ENCODE measurements at regions not wholly inside any gene's neighbourhood (a gene's known extent, or its start where the extent isn't known, plus 50 kb on each side); places are given as distances from the start of the nearest gene placed in this dataset.
"Not testable (repeated sequence)": the region's sequence is repeated elsewhere in the genome, so short reads cannot be mapped to it uniquely, and the experiment has no call there.

GRCh38 chr4:104549736-104550135, 55.0 kb upstream of the CXXC4 start:
- no peak for DNase-seq (ENCODE audit: low spot score)

GRCh38 chr4:104559502-104559901, 64.8 kb upstream of the CXXC4 start:
- DNase-seq (ENCODE audit: low spot score), result no peak

GRCh38 chr4:104571341-104571740, 76.6 kb upstream of the CXXC4 start:
- DNase-seq (ENCODE audit: low spot score), result no peak

- no peak for DNase-seq (ENCODE audit: low spot score)
Measured at GRCh38 chr4:104574371-104574770, 79.7 kb upstream of the CXXC4 start.

- no peak for DNase-seq (ENCODE audit: low spot score)
Measured at GRCh38 chr4:104575278-104575677, 80.6 kb upstream of the CXXC4 start.

GRCh38 chr4:104577405-104577804, 82.7 kb upstream of the CXXC4 start:
- DNase-seq (ENCODE audit: low spot score), result no peak

GRCh38 chr4:104581476-104581875, 86.8 kb upstream of the CXXC4 start:
- not testable (repeated sequence) for DNase-seq (ENCODE audit: low spot score)

- not testable (repeated sequence) for DNase-seq (ENCODE audit: low spot score)
Measured at GRCh38 chr4:104582056-104582455, 87.4 kb upstream of the CXXC4 start.

GRCh38 chr4:104589264-104589868, 94.7 kb upstream of the CXXC4 start:
- DNase-seq (ENCODE audit: low spot score), result no peak

GRCh38 chr4:104591510-104591911, 96.8 kb upstream of the CXXC4 start:
- DNase-seq (ENCODE audit: low spot score), result no peak

GRCh38 chr4:104592183-104592582, 97.5 kb upstream of the CXXC4 start:
- no peak for DNase-seq (ENCODE audit: low spot score)

- DNase-seq (ENCODE audit: low spot score), result no peak
Measured at GRCh38 chr4:104593019-104593418, 98.3 kb upstream of the CXXC4 start.

- DNase-seq (ENCODE audit: low spot score), result no peak
Measured at GRCh38 chr4:104596189-104596588, 101.5 kb upstream of the CXXC4 start.

GRCh38 chr4:104615496-104615895, 120.8 kb upstream of the CXXC4 start:
- DNase-seq (ENCODE audit: low spot score), result no peak

- DNase-seq (ENCODE audit: low spot score), result no peak
Measured at GRCh38 chr4:104615926-104616325, 121.2 kb upstream of the CXXC4 start.

- DNase-seq (ENCODE audit: low spot score), result no peak
Measured at GRCh38 chr4:104616401-104616820, 121.7 kb upstream of the CXXC4 start.

- DNase-seq (ENCODE audit: low spot score), result no peak
Measured at GRCh38 chr4:104625706-104626105, 131.0 kb upstream of the CXXC4 start.

- DNase-seq (ENCODE audit: low spot score), result no peak
Measured at GRCh38 chr4:104629601-104630000, 134.9 kb upstream of the CXXC4 start.

GRCh38 chr4:104630272-104630671, 135.6 kb upstream of the CXXC4 start:
- no peak for DNase-seq (ENCODE audit: low spot score)

- DNase-seq (ENCODE audit: low spot score), result no peak
Measured at GRCh38 chr4:104631000-104631399, 136.3 kb upstream of the CXXC4 start.

- no peak for DNase-seq (ENCODE audit: low spot score)
Measured at GRCh38 chr4:104641418-104641817, 146.7 kb upstream of the CXXC4 start.

GRCh38 chr4:104642521-104642920, 147.8 kb upstream of the CXXC4 start:
- DNase-seq (ENCODE audit: low spot score), result no peak

GRCh38 chr4:104643805-104644204, 149.1 kb upstream of the CXXC4 start:
- no peak for DNase-seq (ENCODE audit: low spot score)

- DNase-seq (ENCODE audit: low spot score), result no peak
Measured at GRCh38 chr4:104649631-104650030, 154.9 kb upstream of the CXXC4 start.

GRCh38 chr4:104662269-104662668, 167.6 kb upstream of the CXXC4 start:
- DNase-seq (ENCODE audit: low spot score), result not testable (repeated sequence)

Measured in LoVo (cell line).